H1 (cell line): ENCODE measurements at regions not wholly inside any gene's neighbourhood (a gene's known extent, or its start where the extent isn't known, plus 50 kb on each side); places are given as distances from the start of the nearest gene placed in this dataset.
"Not testable (repeated sequence)": the region's sequence is repeated elsewhere in the genome, so short reads cannot be mapped to it uniquely, and the experiment has no call there.

Experiments
- CTCF ChIA-PET: fragments of 300-600 bp; sonication (Branson Sonifier 250); formaldehyde crosslinking; loops from one replicate; lab custom pipeline; 2021; ENCODE audit not compliant: partially characterized antibody; lab: Charles Lee
- POLR2A ChIA-PET: fragments of 300-600 bp; sonication (Branson Sonifier 250); formaldehyde crosslinking; loops from one replicate; lab custom pipeline; 2021; ENCODE audit warnings: inconsistent platforms; ENCODE audit not compliant: partially characterized antibody; lab: Charles Lee
- DNase-seq, 2 experiments: peaks; one replicate each; pipeline versions ENCODE4 v3.0.0 to v3.0.0-alpha.2; 2010 to 2022; ENCODE audit warnings: low spot score in 2 of 2, low read depth in 1 of 2, mixed read lengths in 1 of 2
- FAIRE-seq: peaks from 2 replicates; lab custom pipeline; 2011; peaks lifted over from hg19 to GRCh38; lab: Jason Lieb, UNC
- H2AFZ ChIP-seq: 2 replicates; pipeline ENCODE4 v1.8.1; 2012; ENCODE audit warnings: low read length, inconsistent platforms
- H2AK5ac ChIP-seq: 2 replicates; pipeline ENCODE4 v1.6.1; 2013; ENCODE audit warnings: low read depth, low read length
- H2BK120ac ChIP-seq: replicated peaks from 2 replicates; pipeline ENCODE3; 2013; ENCODE audit warnings: low read depth, low read length, inconsistent platforms
- H2BK12ac ChIP-seq: 2 replicates; pipeline ENCODE4 v1.6.1; 2013; ENCODE audit warnings: low read depth, low read length
- H2BK15ac ChIP-seq: 2 replicates; pipeline ENCODE4 v1.6.1; 2013; ENCODE audit warnings: low read length
- H2BK20ac ChIP-seq: 2 replicates; pipeline ENCODE4 v1.6.1; 2013; ENCODE audit warnings: low read length
- H2BK5ac ChIP-seq: 2 replicates; pipeline ENCODE4 v1.6.1; 2013; ENCODE audit warnings: low read depth, low read length
- H3K14ac ChIP-seq: 2 replicates; pipeline ENCODE4 v1.6.1; 2013; ENCODE audit warnings: inconsistent platforms; ENCODE audit not compliant: insufficient read length
- H3K18ac ChIP-seq: 2 replicates; pipeline ENCODE4 v1.6.1; 2013; ENCODE audit warnings: low read length; ENCODE audit errors: extremely low read depth
- H3K23ac ChIP-seq: 2 replicates; pipeline ENCODE4 v1.6.1; 2013; ENCODE audit warnings: inconsistent platforms; ENCODE audit not compliant: insufficient read length
- H3K23me2 ChIP-seq: 2 replicates; pipeline ENCODE4 v1.6.1; 2013; ENCODE audit warnings: low read depth, low read length
- H3K27ac ChIP-seq: 2 replicates; pipeline ENCODE4 v1.6.1; 2011; ENCODE audit warnings: low read depth, low read length, inconsistent platforms
- H3K27me3 ChIP-seq, 4 experiments: replicated peaks in 1 of 4; 1 replicate in 1 of 4; 2 replicates in 3 of 4; pipeline versions ENCODE4 v1.6.1 to v1.8.1; 2011 to 2013; ENCODE audit warnings: low read length in 3 of 4, mild to moderate bottlenecking in 3 of 4, inconsistent platforms in 2 of 4, mixed read lengths in 2 of 4, moderate library complexity in 1 of 4; ENCODE audit not compliant: control insufficient read depth in 3 of 4, insufficient read depth in 3 of 4; ENCODE audit errors: extremely low read depth in 1 of 4
- H3K36me3 ChIP-seq, 4 experiments: 2 replicates each; pipeline versions ENCODE4 v1.6.1 to v1.8.1; 2011 to 2013; ENCODE audit warnings: mild to moderate bottlenecking in 4 of 4, low read length in 3 of 4, moderate library complexity in 2 of 4, control low read depth in 1 of 4, inconsistent platforms in 1 of 4; ENCODE audit not compliant: insufficient read depth in 4 of 4, control insufficient read depth in 2 of 4
- H3K4ac ChIP-seq: replicated peaks from 2 replicates; pipeline ENCODE3; 2013; ENCODE audit warnings: low read length, low read depth, mixed read lengths, inconsistent platforms; ENCODE audit not compliant: insufficient read length
- H3K4me1 ChIP-seq, 4 experiments: replicated peaks in 1 of 4; 1 replicate in 1 of 4; 2 replicates in 3 of 4; pipeline versions ENCODE4 v1.6.1 to v1.8.1; 2011 to 2013; ENCODE audit warnings: low read length in 3 of 4, inconsistent platforms in 2 of 4, mixed read lengths in 1 of 4; ENCODE audit not compliant: insufficient read depth in 4 of 4, control insufficient read depth in 3 of 4
- H3K4me2 ChIP-seq, 2 experiments: 2 replicates each; pipeline versions ENCODE4 v1.6.1 to v1.8.1; 2011 to 2013; ENCODE audit warnings: low read depth in 2 of 2, low read length in 2 of 2, control low read depth in 1 of 2, inconsistent platforms in 1 of 2, mild to moderate bottlenecking in 1 of 2; ENCODE audit not compliant: insufficient read depth in 1 of 2
- H3K4me3 ChIP-seq, 4 experiments: fragments of 200-600, 300-600 bp in 1 of 4; sonication (generic), shearing (Covaris generic), sonication (Bioruptor Twin) in 1 of 4; 2 replicates each; pipeline versions ENCODE4 v1.5.1 to v1.8.1; 2011 to 2016; ENCODE audit warnings: low read length in 4 of 4, low read depth in 3 of 4, control low read depth in 2 of 4, inconsistent platforms in 2 of 4, mild to moderate bottlenecking in 2 of 4, mixed read lengths in 1 of 4, moderate library complexity in 1 of 4; ENCODE audit not compliant: insufficient read depth in 2 of 4; ENCODE audit errors: extremely low read depth in 1 of 4
- H3K56ac ChIP-seq: replicated peaks from 2 replicates; pipeline ENCODE3; 2013; ENCODE audit warnings: low read depth, mild to moderate bottlenecking, mixed read lengths, low read length, inconsistent platforms; ENCODE audit not compliant: insufficient read length
- H3K79me1 ChIP-seq: 2 replicates; pipeline ENCODE4 v1.6.1; 2013; ENCODE audit warnings: low read depth, low read length, control low read depth
- H3K79me2 ChIP-seq, 2 experiments: 2 replicates each; pipeline versions ENCODE4 v1.6.1 to v1.8.1; 2012 to 2013; ENCODE audit warnings: low read length in 2 of 2, mild to moderate bottlenecking in 2 of 2, inconsistent platforms in 1 of 2; ENCODE audit not compliant: insufficient read depth in 2 of 2, control insufficient read depth in 1 of 2
- H3K9ac ChIP-seq, 4 experiments: replicated peaks in 1 of 4; 1 replicate in 1 of 4; 2 replicates in 3 of 4; pipeline versions ENCODE4 v1.6.1 to v1.8.1; 2011 to 2013; ENCODE audit warnings: low read depth in 3 of 4, low read length in 3 of 4, control low read depth in 2 of 4, mild to moderate bottlenecking in 2 of 4, moderate library complexity in 2 of 4, inconsistent platforms in 1 of 4; ENCODE audit errors: extremely low read depth in 1 of 4
- H3K9me3 ChIP-seq, 2 experiments: 2 replicates each; pipeline versions ENCODE4 v1.6.1 to v1.8.1; 2012 to 2013; ENCODE audit warnings: mild to moderate bottlenecking in 2 of 2, moderate library complexity in 2 of 2, control low read depth in 1 of 2, inconsistent platforms in 1 of 2, low read depth in 1 of 2, low read length in 1 of 2, mixed read lengths in 1 of 2; ENCODE audit not compliant: insufficient read depth in 2 of 2
- H4K20me1 ChIP-seq, 2 experiments: replicated peaks in 1 of 2; 2 replicates each; pipeline versions ENCODE3 to v1.8.1; 2011 to 2013; ENCODE audit warnings: inconsistent platforms in 2 of 2, low read length in 2 of 2, mild to moderate bottlenecking in 1 of 2; ENCODE audit not compliant: insufficient read depth in 2 of 2, control insufficient read depth in 1 of 2
- H4K5ac ChIP-seq: 2 replicates; pipeline ENCODE4 v1.6.1; 2013; ENCODE audit warnings: low read length, low read depth, mixed read lengths, inconsistent platforms; ENCODE audit not compliant: insufficient read length
- H4K8ac ChIP-seq: 2 replicates; pipeline ENCODE4 v1.8.0; 2013; ENCODE audit warnings: mild to moderate bottlenecking, moderate library complexity, low read length, inconsistent platforms; ENCODE audit not compliant: insufficient read depth; ENCODE audit errors: extremely low read depth
- H4K91ac ChIP-seq: replicated peaks from 2 replicates; pipeline ENCODE3; 2013; ENCODE audit warnings: low read length, mixed read lengths, inconsistent platforms; ENCODE audit not compliant: insufficient read length
- WGBS, 2 experiments: shearing (Covaris generic) in 1 of 2; methylation state at CpG; one replicate each; pipeline versions ENCODE4 v1.1.6 to v1.1.7; 2013 to 2015; ENCODE audit warnings: low lambda C conversion rate in 2 of 2, mixed read lengths in 2 of 2, inconsistent platforms in 1 of 2, low coverage in 1 of 2, missing lambda C conversion rate in 1 of 2; ENCODE audit not compliant: insufficient replicate concordance in 2 of 2, insufficient coverage in 1 of 2, insufficient read length in 1 of 2; ENCODE audit errors: extremely low coverage in 1 of 2, missing lambda C conversion rate in 1 of 2; 5-methylcytosine and 5-hydroxymethylcytosine counted together

DNA sequence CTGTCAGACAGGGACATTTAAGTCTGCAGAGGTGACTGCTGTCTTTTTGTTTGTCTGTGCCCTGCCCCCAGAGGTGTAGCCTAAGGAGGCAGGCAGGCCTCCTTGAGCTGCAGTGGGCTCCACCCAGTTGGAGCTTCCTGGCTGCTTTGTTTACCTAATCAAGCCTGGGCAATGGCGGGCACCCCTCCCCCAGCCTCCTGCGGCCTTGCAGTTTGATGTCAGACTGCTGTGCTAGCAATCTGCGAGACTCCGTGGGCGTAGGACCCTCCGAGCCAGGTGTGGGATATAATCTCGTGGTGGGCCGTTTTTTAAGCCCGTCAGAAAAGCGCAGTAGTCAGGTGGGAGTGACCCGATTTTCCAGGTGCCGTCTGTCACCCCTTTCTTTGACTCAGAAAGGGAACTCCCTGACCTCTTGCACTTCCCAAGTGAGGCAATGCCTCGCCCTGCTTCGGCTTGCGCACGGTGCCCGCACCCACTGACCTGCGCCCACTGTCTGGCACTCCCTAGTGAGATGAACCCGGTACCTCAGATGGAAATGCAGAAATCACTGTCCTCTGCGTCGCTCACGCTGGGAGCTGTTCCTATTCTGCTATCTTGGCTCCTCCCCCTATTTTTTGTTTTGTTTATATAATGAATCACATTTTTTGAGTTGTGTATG is 179.4 kb upstream of the KLF8 start:
- H3K56ac ChIP-seq, H2AFZ ChIP-seq, H4K20me1 ChIP-seq, H4K91ac ChIP-seq, POLR2A ChIA-PET, H3K23me2 ChIP-seq, H2BK120ac ChIP-seq, H3K27ac ChIP-seq, H3K79me1 ChIP-seq, H3K4ac ChIP-seq, H3K36me3 ChIP-seq, H3K27me3 ChIP-seq, H4K5ac ChIP-seq, H3K4me1 ChIP-seq, H3K18ac ChIP-seq, H3K79me2 ChIP-seq, H2BK5ac ChIP-seq, H3K23ac ChIP-seq, H2BK20ac ChIP-seq, H3K9me3 ChIP-seq, H2BK12ac ChIP-seq, H2BK15ac ChIP-seq, H4K8ac ChIP-seq, H2AK5ac ChIP-seq, H3K4me2 ChIP-seq, FAIRE-seq, H3K14ac ChIP-seq, CTCF ChIA-PET, H3K9ac ChIP-seq: not testable (repeated sequence)
- 46% methylated on average over 17 of the region's 22 CpGs; no CpG with 5 or more reads in 1 of the 2 experiments for WGBS, 2 experiments
- H3K4me3 ChIP-seq, result peak overlapping the region in 1 of 4 experiments; percentile 30; a peak in 2 of 8 replicates
- DNase-seq, result peak in 1 of 2 experiments; percentile 54
